ENCODE measurements at regions not wholly inside any gene's neighbourhood (a gene's known extent, or its start where the extent isn't known, plus 50 kb on each side); places are given as distances from the start of the nearest gene placed in this dataset.
A peak's percentile ranks its signal among the peaks of the same experiment; 100 is the strongest.
"Not testable (repeated sequence)": the region's sequence is repeated elsewhere in the genome, so short reads cannot be mapped to it uniquely, and the experiment has no call there.

DNA sequence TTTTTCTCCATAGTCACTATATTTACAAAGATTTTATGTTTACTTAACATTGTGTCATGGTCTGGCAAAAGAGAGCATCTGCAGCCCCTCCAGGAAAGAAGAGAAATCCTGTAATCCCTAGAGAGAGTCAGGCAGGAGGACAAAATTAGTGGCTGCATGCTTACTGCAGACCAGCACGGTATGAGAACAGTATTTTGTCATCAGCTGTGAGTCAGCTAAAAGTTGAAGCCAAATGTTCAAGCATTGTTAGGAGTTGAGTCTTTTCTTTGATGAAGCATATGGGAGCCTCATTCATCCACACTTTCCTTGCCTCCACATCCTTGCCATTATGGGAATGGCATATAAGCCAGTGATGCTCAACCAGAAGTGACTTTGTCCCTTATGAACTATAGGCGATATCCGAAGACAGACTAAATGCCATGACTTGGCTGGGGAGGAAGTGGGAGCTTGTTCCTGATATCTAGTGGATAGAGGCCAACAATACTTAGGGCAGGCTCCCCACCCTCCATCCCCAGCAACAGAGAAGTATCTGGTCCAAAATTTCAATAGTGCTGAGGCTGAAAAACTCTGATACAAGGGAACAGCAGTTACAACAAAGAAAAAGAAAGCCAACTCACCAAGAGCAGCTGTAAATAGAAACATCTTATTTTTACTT lies 112.0 kb upstream of the OR5AK2 start:
- no peak for DNase-seq (ENCODE audit: low spot score)

DNA sequence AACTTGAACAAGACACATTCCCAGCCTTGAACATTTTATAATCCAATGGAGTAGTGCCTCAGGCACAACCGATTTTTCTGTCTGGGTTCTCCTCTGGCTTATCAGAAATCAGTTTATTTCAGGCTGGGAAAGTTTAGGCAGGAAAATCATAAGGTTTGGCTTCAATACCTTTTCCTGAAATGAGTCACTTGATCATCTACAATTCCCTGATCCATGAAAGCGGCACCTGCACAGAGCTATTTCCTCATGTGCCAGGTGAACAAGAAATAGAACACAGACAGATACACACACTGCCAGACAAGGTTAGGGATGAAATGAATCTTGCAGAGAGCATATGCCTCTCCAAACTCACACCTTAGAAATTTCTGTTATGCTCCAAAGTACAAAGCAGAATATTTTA lies 106.7 kb upstream of the OR9G4 start:
- DNase-seq (ENCODE audit: low spot score) = no peak

DNA sequence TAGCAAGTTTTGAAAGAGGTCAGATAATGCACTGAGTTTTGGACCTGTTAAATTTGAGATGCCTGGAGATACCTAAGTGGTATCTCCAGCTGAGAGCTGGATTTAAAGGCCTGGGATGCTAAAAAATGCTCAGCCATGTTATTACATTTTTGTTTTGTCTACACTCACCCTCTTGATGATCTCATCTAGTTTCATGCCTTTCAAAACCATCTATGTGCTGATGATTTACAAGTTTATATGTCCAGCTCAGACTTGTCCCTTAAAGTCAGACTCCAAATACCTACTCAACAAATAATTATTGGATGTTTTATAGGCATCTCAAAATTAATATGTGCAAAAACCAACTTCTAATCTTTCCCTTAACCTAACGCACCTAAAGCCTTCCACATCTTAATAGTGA lies 103.6 kb upstream of the OR9G4 start:
- no peak for DNase-seq (ENCODE audit: low spot score)

DNA sequence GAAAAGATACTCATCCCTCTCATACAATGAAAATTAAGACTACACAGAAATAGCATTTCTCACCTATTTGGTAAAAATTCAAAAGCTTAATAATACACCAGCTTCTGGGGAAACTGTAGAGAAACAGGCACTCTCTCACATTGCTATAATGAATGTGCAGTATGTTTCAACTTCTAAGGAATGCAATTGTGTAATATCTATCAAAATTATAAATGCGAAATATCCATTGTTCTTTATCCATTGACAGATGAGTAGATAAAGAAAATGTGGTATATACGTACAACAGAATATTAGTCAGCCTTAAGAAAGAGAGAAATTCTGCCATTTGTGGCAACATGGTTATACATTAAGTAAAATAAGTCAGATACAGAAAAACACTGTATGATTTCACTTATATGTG lies 101.4 kb upstream of the OR9G4 start:
- DNase-seq (ENCODE audit: low spot score) = no peak

DNA sequence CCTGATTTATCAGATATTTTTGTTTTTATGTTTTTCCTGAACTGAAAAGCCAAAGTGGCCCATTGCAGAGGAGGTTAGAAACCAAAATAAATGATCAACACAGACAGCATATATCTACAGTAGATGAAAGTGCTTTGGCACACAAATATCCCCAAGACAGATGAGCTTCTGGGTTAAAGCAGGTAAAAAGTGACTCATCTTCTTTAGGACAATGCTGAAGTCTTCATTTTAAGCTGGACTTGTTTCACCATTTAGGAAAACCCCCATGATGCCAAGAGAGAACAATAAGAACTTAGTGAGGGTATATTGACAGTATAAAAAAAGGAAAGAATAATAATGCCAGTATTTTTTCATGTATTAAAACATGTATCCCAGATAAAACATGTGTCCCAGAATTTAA lies 100.8 kb upstream of the OR9G4 start:
- DNase-seq (ENCODE audit: low spot score) = no peak

DNA sequence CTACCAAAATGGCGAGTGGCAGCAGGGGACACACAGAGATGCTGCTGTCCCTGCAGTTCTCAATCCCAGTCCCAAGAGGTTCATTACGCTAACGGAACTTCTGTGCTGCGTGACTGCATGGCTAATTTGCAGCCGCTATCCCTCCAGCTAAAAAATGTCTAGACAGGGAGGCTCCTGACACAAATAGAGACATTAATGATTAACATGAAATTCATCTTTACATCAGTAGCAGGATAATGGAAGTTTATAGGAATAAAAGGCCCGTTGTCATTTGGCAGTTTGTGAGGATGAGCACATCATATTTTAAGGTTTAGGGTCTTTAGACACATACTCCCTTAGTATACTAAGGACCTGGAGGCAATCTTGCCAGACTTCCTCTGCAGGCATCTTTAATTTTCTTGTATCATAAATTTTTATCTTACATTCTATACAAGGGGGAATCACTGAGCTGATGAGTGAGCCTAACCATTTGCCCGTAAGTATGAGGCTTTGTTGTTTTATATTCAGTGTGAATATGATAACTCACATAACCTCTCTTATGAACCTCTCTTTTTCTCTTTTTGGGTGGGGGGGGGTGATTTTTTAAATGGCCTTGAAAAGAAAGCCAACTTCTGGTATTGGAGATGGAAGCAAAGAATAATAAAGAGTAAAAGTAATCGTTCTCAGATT lies 99.8 kb upstream of the OR9G4 start:
- no peak for DNase-seq (ENCODE audit: low spot score)

DNA sequence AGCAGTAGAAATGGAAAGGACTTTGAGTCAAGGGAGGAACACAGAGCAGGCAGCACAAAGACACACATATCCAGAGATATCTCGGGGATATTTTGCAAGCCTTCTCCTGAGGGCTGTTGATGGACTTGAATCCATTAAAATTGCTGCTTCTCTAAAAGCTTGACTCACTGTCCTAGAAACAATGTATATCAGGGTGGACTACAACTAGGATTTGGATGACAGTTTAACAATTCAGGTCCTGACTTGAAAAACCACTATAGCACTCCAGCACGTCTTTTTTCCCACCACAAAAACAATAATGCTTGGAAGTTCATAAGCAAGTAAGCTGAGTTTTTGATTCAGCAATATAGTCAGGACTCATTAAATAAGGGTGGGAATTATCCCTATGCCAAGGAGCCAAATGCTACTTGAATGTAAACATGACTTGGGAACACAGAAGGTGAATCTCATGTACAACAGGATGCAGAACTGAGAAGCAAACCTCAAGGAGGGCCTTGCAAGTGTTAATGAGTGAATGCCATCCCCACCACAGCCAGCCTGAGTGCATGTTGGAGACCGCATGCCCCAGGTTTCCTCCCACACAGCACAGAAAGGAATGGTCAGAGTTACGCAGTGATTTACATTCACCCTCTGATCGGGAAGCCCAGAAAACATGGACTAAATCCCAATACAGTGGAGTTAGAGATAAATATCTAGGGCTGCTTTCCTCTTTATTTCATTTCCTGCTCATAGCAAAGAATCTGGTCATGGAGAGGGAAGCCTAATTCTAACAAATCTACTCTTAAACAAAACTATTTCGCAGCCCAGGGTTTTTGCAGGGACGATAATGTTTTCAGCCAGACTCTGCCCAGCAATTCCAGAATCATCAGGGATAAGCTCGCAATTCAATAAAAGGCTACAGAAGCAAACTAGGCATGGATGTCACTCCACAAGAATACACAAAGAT lies 98.4 kb upstream of the OR9G4 start:
- no peak for DNase-seq (ENCODE audit: low spot score)

DNA sequence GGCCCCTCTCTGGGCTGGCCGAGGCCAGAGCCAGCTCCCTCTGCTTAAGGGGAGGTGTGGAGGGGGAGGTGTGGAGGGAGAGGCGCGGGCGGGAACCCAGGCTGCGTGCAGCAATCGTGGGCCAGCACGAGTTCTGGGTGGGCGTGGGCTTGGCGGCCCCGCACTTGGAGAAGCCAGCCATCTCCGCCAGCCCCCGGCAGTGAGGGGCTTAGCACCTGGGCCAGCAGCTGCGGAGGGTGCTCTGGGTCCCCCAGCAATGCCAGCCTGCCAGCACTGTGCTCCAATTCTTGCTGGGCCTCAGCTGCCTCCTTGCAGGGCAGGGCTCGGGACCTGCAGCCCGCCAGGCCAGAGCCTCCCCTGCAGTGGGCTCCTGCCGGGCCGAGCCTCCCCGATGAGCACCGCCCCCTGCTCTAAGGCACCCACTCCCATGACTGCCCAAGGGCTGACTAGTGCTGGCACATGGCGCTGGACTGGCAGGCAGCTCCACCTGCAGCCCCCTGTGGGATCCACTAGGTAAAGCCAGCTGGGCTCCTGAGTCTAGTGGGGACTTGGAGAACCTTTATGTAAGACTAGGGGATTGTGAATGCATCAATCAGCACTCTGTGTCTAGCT lies 96.7 kb upstream of the OR9G4 start:
- DNase-seq (ENCODE audit: low spot score) = no peak

DNA sequence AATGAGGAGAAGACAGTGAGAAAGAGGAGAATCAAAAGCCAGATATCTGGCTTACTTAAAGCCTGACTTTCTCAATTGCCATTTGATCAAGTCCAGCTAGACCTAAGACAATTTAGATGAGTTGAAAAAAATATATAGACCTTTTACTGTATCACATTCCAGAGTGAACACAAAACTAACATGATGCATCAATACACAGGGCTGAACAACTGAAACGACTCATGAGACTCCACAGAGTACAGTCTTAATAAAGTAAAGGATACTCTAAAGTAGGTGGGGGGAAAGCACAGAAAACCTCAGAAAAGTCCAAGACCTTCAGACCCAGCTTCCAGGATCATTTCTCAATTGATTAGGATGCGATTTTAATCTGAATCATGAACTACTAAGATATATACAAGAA lies 95.3 kb upstream of the OR9G4 start:
- DNase-seq (ENCODE audit: low spot score) = no peak

DNA sequence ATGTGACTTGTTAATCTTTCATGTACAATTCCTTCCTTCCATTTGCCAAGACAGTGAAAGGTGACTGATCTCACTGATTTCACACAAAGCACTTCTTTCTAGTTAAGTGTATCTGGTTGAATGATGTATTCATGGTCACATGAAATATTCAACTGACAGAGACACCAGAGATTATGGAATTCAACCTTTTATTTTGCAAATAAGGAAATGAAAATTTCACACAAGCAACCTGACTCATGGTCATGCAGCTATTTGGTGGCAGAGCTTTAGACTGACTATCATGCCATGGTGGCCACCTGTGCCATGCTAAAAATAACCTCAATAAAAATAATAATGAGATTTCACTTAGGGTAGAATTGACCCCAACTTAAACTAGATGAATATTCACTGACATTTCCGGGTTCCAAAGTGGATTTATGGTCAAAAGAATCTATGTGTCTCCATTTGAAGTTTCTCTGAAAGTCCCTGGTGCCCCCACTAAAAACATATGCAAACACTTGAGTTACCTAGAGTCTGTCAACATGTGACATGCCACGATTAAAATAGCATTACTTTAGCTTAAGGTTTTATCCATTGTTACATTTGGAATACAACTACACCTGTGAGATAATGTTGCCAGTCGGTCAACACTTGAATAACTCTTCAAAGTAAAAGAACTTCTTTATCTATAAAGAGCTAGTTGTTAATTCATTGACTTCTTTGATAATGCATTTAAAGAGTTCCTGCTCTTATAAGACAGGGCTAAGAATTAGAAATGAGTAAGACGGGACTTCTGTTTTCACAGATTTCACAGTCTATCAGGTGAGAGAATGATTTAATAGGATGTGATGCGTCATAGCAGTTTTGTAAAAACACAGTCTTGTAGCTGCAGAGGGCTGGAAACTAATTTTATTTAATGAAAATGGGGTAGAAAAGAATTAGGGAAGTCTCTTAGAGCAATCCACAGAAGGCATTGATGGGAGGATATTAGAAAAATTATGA lies 94.6 kb upstream of the OR9G4 start:
- DNase-seq (ENCODE audit: low spot score) = no peak

DNA sequence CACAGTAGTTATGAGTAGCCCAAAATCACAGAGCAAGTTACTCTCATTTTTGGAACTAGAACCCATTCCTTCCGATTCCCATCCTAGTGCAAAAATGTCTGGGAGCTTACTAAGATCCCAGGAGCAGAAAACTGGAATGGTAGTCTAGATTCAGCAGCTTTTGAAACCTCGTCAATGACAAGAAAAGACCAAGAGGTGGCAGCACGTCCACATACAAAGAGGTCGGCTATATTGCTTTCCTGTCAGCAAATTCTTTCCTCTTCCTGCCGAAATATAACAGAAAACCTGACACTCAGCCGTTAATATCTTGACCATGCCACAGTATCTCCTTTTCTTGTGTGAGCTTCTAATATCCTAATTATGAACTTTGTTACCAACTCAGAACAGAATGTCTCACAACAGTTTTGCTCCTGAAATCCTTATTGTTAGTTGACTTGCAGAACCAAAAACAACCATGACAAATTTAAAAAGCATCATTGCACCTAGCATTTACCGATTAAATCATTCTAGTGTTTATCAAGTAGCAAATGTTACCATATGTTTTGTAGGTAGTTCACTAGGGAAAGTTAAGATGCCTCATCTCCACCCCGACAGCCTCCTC lies 92.8 kb upstream of the OR9G4 start:
- peak; percentile 54 for DNase-seq (ENCODE audit: low spot score)

DNA sequence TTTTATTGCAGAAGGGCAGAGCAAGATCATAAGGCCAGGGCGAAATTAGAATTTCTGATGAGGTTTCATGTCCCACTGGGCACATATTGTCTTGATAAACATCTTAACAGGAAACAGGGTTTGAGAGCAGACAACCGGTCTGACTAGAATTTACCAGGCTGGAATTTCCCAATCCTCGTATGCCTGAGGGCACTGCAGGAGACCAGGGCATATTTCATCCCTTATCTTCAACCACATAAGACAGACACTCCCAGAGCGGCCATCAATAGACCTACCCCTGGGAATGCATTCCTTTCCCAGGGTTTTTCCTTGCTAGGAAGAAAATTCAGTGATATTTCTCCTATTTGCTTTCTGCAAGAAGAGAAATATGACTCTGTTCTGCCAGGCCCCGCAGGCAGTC lies 78.9 kb upstream of the OR9G4 start:
- not testable (repeated sequence) for DNase-seq (ENCODE audit: low spot score)

DNA sequence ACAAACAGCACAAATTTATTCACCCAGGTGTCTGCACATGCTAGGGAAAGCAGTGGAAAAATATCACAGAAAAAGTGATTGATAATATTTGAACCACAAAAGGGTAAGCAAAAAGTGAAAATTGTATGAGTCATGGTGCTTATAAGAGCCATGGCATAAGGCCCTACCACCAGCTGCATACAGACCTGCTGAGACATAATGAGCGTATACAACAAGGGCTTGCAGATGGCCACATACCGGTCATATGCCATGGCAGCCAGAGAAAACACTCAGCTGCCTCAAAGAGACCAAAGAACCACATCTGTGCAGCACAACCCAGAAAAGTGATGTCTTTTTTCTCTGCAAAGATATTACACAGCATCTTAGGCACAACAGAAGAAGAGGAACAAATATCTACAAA lies 71.4 kb upstream of the OR9G4 start:
- no peak for DNase-seq (ENCODE audit: low spot score)

DNA sequence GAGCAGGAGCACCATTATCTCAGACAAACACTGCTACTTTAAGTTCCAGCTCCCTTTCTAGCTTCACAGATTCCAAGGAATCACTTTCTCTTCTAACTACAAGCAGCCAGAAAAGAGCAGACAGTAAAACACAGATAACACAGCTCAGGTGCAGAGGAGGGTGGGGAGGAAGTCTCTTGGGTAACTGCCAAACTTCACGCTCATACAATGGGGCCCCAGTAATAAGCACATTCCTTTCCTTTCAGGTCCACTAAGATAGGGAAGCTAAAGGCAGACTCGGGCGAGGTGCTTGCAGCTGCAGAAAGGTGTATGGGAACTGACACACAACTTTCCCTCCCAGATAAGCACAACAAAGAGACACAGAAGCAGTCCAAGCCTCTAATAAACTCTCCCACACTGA lies 69.2 kb upstream of the OR9G4 start:
- DNase-seq (ENCODE audit: low spot score) = no peak

DNA sequence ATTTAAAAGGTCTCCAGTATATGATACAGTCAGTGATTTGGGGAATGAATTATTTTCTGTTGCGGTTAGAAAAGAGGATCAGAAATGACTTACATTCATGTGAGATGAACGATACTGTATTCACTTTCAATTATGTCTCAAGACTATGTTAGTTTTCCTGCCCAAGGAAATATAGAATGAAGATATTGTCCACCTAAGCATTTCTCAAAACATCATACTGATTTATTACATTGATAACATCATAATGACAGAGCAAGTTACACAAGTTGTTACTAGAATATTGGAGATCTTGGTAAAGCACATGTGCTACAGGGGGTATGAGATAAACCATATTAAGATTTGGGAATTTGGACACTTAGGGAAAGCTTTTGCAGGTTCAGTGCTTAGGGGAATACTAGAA lies 67.8 kb upstream of the OR9G4 start:
- DNase-seq (ENCODE audit: low spot score) = no peak

DNA sequence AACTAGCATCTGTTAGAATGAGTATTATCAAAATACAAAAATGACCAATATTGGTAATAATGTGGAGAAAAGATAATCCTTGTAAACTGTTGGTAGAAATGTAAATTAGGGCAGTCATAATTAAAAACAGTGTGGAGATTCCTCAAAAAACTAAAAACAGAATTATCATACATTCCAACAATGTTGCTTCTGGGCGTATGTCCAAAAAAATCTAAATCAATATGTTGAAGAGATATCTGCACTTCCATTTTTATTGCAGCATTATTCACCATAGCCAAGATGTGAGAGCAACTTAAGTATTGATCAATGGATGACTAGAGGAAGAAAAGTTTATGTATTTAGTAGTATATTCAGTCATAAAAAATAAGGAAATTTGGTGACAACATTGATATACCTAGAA lies 59.8 kb upstream of the OR9G4 start:
- no peak for DNase-seq (ENCODE audit: low spot score)

DNA sequence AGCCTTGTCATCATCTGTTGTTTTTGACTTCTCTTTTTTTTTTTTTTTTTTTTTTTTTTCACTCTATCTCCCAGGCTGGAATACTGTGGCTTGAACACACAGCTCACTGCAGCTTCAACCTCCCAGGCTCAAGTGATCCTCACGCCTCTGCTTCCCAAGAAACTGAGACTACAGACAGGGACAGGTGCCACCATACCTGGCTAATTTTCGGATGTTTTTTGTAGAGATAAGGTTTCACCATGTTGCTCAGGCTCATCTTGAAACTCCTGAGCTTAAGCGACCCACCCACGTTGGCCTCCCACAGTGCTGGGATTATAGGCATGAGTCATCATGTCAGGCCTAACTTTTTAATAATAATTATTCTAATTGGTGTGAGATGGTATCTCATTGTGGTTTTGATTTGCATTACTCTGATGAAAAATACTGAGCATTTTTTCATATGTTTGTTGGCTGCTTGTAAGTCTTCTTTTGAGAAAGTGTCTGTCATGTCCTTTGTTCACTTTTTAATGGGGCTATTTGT lies 51.3 kb upstream of the OR9G4 start:
- no peak for DNase-seq (ENCODE audit: low spot score)

Measured in globus pallidus (tissue), 1 donor.